ENCODE measurements at regions not wholly inside any gene's neighbourhood (a gene's known extent, or its start where the extent isn't known, plus 50 kb on each side); places are given as distances from the start of the nearest gene placed in this dataset.

DNA sequence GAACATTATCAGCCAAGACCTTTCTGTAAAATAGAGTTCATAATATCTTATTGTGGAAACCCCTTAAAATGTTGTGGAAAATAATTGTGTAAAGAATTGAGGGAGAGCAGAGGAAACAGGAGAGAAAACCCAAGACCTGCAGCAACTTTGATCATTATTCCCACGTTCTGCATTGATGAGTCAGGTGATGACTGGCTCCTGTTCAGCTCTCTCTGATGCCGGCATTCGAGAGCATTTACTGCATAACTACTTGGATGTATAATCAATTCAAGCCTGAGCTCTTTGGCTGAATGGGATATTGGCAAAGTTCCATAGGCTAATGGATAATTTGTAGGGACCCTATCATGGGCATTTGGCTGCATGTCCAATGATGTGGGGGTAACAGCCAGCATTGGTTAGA, 176.3 kb upstream of the ARID2 start:
- DNase-seq: no peak

DNA sequence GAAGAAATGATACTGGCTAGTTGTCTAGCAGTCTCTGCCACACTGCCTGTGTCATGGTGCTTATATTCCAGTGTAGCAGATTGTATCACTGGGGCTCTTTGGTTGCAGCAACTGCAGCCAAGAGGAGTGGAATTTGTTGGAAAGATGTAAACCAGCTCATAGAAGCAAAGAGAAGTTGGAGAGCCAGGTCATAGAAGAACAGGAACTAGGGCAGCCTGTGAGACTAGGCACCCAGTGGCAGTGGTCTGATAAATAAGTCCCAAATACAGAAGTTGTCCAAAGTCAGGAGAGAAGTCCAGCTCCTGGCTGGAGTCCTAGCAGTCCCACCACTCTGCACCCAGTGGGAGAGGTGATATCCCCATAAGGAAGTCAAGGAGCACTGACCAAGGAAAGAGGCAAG, 172.5 kb upstream of the ARID2 start:
- no peak for DNase-seq

DNA sequence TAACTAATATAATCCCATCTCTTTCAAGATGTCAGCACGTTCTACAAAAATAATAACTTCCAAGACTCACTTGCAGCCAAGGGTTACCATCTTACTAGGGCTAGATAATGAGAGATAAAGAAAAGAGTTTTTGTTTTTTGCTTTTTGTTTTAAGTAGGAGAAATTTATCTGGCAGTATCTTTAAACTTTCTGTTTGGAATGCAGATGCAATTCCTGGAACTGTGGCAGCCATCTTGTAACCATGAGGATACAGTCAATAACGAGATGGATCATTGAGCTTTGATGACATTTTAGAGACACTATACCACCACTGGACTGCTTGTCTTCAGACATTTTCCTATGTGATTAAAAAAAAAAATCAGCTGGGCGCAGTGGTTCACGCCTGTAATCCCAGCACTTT, 171.2 kb upstream of the ARID2 start:
- DNase-seq: no peak

DNA sequence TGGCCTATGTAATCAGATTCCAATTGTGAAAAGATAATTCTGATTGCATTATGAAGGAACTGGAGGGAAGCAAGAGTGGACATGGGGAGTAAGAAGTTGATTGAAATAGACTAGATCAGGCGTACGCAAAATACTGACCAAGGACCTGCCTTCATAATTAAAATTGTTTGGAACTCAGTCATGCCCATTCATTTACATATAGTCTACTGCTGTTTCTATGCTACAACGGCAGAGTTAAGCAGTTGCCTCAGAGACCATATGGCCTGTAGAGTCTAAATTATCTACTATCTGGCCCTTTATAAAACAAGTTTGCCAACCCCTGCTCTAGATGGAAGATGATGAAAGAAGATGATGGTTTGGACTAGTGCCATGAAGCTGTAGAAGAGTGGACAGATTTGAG, 170.0 kb upstream of the ARID2 start:
- DNase-seq: no peak

DNA sequence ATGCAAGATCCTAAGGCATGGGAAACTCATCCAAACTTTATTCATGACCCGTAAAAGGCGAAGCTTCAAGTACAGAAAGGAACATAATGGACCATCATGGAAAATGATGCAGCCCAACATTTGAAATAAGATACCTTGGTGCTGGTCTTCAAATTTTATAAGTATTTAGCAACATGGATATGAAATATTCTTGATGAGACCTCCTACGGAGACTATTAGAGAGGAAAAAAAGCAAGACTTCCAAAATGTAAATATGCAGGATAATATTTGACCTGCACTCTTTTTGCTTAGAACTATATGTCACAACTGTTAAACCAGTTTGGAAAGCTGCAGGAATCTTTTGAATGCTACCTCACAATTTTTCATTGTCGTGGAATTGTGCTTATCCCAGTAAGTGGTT, 168.8 kb upstream of the ARID2 start:
- no peak for DNase-seq

DNA sequence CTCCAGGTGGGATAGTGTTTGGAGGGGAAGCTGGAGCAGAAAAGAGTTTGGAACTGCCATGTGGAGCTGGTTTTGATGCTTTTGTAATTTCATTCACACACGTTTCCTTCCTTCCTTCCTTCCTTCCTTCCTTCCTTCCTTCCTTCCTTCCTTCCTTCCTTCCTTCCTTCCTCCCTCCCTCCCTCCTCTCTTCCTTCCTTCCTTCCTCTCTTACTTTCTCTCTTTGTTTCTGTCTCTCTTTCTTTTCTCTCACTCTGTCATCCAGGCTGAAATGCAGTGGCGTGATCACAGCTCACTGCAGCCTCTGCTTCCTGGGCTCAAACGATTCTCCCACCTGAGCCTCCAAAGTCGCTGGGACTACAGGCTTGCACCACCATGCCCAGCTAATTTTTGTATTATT, 168.0 kb upstream of the ARID2 start:
- no peak for DNase-seq

DNA sequence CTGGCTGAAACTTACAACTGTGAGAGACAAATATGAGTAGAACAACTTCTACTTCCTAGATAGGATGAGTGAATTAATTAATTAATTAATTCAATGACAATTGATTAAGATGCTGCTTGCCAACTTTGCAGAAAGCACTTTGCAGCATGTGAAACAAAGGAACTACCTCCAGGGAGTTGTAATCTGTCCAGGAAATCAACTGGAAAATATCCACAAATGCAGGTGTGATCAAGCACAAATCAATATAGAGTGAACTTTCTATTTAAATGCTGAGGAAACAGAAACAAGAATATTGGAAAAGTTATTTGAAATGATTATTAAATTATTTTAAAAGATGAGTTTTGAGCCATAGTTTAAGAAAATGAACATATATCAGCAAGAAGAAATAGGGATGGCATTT, 163.9 kb upstream of the ARID2 start:
- DNase-seq: no peak

DNA sequence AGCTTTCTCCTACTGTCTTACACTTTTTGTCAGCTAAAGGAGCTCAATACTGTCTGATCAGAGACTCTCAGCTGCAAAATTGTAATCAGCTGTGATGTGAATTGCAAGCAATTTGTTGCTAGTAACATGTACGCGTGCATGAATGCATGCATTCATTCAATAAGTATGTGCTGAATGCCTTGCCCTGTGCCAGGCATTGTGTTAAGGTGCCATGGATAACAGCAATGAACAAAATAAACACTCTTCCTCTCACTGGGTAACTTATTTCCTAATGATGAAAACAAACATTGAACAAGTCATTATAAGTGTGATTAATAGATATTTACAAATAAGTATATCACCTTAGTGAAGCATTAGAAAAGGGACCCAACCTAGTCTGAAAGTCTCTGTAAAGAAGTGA, 163.2 kb upstream of the ARID2 start:
- DNase-seq: no peak

DNA sequence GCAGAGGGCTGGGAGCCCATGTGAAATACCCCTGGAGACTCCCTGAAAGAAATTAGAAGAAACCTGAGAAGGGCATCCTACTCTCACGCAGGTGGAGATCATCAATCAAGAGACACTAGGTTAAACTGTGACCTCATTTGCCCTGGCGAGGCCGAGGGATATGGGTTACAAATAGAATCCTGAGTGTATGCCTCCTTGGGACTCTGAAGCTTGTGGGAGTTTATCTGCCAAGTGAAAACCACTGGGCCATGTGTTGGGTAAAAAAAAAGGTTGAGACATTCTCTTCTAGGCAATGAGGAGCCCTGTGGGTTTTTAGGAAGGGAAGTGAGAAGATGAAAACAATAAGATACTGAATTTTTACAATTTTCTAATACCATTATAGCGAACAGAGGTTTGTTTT, 160.7 kb upstream of the ARID2 start:
- no peak for DNase-seq

DNA sequence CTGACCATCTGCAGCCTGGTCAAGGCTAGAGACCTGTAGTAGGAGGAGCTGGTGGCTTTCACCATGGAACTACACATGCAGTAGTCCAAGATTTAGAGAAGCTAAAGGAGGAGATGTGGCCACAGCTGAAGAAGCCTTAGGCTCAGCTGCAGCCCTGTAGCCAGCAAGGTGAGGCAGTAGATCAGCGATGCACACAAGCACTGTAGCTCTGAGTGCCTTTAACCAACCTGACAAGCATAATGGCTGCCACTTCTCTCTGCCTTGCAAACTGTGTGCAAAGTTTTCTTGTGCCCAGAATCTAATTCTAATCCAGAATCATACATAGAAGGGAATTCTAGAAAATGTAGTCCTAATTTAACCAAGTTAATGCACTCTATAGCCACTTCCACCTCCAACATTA, 159.0 kb upstream of the ARID2 start:
- no peak for DNase-seq

DNA sequence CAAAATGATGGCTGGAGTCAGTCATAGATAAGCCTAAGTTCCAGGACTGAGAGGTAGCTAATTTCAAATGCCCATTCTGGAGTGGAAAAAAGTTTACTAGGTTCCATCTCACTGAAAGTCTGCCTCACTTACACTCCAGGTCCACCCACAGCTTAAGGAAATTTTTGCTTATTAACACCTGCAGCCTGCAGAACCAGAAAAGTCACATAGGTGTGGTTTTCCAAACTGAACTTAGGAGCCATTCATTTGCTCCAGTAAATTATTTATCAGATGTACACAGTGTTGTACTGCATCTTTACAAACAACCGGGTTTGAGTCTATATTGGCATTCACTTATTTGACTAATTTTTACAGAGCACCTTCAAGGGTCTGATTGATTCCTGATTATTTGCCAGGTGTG, 157.4 kb upstream of the ARID2 start:
- no peak for DNase-seq

DNA sequence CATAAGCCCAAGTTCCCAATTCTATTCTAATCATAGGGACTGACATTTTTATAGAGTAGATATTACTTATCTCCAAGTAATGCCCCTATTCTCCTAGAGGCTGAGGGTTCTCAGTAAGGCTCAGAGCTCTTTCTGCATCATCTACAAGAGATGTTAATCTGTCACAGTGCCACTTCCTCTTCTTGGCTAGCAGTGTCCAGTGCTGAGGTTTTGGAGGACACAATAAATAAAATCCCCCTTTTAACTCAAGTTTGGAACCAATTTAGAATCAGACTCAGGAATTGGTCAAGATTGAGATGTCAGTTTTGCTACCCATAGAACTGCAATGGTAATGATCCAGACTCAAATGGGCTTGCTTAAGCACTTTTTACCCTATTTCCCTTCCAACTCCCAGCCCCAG, 154.1 kb upstream of the ARID2 start:
- DNase-seq: no peak

DNA sequence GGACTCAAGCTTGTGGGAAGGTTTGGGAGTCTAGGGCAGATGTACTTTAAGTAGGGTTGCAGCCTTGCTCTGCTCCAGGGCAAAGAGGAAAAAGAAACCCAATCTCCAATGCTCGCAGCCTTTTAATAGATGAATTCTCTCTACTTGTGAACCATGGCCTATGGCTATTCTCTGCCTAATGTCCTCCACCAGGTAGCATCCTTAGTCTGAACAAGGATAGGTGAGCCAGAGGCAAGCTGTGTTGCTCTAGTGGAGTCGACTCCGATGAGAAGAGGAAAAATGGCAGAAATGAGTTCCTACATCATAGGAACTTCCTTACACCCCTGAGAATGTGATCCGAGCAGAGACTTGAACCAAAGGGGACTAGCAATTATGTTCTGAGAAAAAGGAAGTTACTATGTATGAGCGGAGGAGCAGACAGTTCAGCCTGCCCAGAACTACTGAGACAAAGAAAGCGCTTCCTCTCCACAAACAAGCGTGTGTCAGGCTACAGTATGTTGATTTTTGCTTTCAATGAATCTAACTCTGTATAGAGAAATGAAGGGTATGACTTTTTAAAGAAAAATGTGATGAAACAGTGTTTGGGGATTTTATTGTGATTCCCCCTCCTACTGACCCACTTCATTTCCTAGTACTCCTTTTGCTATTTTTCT, 153.6 kb upstream of the ARID2 start:
- DNase-seq: no peak

DNA sequence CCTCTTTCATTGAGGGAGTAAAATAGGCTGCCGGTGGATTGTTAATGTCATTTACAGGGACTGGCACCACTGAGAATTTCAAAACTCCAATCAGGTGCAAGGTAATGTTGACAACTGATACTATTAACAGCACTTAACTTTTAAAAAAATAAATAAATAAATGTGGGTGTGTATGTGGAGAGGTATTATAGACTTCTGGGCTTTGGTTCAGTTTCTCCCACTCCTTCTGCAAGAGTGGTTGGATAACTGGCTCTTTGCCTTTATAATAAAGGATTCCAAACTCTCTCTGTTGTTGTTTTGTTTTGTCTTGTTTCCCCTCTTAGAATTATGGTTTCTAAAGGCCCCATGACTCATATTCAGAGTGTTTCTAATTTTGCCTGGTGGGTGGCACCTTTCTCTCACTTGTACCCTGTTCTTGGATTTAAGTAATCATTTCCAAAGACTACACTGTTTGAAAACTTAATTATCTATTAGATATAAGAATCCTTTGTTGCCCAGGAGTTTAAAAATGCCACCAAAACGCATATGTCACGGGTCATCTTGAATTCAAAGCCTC, 151.6 kb upstream of the ARID2 start:
- DNase-seq: no peak

DNA sequence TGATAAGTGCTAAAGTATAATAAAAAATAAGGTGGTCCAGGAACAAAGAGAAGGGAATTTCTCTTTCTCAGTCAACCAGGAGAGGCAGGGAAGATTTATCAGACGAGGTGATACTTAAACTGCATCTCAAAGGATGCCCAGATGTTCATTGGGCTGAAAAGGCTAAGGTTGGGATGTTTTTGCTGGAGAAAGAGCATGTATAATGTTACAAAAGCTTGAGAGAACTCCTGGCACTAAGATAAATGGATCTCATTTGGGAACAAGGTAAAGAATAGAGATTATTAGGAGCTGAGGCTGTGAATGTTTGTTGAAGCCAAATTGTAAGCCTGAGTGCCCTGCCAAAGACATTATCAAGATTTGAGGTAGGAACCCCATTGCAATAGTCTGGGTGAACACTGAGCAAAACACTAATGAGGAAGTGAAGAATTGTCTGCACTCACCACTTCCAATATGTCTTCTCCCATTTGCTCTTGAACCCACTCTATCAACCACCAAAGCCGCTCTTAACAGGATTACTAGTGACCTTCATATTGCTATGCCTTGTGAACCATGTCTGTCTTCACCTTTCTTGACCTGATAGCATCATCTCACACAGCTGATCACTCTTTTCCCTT, 149.0 kb upstream of the ARID2 start:
- DNase-seq: no peak

DNA sequence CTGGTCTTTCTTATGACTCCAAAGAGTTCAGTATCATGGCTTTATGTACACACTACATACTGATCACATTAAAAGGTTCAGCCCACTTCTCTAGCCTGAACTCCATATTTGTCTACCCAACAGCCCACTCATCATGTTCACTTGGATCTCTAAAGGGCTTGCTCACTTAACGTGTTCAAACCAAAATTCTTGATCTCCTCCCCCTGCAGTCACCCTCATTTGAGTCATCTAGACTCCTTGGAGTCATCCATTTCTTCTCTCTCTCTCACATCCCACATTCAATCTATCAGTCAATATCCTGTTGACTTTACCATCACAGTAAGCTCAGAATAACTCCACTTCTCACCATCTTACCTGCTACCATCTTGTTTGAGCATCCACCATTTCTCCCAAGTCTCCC, 148.4 kb upstream of the ARID2 start:
- DNase-seq: no peak

DNA sequence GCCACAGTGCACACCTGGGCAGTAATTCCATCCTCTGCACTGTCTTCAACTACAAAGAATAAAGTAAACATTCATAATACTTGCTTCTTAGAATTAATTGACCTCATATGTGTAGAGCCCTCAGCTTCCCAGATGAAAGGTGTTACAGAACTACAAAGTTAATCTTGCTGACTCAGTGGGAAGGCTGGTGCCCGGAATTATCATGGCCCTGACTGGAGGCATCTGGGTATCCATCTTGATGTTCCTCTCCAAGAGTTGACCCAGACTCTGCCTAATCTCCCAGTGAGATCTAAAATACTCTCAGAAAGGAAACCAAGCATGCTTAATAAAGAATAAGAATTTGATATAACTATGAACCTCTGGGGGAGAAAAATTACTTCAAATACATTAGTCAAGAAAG, 147.0 kb upstream of the ARID2 start:
- DNase-seq: no peak

DNA sequence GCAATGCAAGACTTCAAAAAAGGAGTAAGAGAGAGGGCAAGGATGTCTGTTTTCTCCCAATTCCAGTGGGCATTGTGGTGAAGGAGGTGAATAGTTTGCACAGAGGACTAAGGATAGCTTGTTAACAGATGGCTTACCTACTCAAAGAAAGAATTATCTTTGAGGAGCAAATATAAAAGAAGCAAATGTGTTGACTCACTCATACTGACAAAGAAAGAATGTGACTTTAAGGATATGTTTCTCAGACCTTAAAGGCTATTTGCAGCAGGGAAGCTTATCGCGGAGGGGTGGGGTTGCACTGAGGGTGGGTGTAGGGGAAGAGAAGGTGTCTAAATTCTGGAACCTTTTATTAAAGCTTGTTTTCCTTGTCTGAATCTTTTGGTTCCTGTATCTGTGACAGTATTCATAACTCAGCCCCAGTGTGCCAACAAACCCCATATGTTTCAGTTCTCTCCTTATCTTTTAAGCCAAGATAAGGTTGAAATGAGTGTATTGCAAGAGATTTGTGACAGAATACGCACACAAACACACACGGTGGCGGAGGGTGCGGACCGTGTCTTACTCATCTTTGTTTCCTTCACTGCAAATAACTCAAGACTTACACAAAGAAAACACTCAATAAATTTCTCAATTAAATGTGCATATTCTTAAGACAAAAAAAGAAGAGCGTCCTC, 146.4 kb upstream of the ARID2 start:
- DNase-seq: no peak

DNA sequence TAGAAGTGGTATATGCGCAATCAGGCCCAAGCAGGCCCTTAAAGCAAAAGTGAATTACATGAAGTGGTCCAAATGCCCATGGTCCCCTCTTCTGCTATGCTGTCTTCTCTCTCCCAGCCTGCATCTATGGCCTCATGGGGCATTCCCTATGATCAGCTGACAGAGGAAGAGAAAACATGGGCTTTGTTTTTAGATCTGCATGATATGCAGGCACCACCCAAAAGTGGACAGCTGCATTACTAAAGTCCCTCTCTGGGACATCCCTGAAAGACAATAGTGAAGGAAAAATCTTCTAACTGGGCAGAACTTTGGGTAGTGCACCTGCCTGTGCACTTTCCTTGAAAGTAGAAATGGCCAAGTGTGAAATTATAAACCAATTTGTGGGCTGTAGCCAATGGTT, 145.2 kb upstream of the ARID2 start:
- DNase-seq: no peak

DNA sequence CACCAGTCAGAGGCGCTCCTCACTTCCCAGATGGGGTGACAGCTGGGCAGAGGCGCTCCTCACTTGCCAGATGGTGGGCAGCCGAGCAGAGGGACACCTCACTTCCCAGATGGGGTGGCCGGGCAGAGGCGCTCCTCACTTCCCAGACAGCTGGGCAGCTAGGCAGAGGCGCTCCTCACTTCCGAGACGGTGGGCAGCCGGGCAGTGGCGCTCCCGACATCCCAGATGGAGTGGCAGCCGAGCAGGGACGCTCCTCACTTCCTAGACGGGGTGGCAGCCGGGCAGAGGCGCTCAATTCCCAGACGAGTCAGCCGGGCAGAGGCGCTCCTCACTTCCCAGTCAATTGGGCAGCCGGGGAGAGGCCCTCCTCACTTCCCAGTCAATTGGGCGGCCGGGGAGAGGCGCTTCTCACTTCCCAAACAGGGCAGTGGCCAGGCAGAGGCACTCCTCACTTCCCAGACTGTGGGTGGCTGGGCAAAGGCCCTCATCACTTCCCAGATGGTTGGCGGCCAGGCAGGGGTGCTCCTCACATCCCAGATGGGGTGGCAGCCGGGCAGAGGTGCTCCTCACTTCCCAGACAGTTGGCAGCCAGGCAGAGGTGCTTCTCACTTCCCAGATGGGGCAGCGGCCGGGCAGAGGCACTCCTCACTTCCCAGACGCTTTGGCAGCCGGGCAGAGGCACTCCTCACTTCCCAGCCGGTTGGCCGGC, 143.8 kb upstream of the ARID2 start:
- DNase-seq: no peak

DNA sequence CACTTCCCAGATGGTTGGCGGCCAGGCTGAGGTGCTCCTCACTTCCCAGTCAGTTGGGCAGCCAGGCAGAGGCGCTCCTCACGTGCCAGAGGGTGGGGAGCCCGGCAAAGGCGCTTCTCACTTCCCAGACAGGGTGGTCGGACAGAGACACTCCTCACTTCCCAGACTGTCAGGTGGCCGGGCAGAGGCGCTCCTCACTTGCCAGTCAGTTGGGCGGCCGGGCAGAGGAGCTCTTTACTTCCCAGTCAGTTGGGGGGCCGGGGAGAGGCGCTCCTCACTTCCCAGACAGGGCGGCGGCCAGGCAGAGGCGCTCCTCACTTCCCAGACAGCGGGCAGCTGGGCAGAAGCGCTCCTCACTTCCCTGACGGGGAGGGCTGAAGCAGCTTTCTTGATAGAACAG, 143.0 kb upstream of the ARID2 start:
- DNase-seq: no peak

DNA sequence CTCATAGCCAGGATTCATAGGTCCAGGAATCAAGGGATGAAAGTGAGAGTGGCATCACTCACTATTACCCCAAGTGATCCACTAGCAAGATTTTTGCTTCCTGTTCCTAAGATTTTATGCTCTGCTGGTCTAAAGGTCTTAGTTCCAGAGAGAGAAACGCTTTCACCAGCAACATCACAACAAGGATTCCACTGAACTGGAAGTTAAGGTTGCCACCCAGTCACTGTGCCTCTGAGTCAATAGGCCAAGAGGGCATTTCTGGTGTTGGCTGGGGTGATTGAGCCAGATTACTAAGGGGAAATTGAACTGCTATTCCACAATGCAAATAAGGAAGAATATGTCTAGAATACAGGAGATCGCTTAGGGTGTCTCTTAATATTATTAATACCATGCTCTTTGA, 142.5 kb upstream of the ARID2 start:
- no peak for DNase-seq

DNA sequence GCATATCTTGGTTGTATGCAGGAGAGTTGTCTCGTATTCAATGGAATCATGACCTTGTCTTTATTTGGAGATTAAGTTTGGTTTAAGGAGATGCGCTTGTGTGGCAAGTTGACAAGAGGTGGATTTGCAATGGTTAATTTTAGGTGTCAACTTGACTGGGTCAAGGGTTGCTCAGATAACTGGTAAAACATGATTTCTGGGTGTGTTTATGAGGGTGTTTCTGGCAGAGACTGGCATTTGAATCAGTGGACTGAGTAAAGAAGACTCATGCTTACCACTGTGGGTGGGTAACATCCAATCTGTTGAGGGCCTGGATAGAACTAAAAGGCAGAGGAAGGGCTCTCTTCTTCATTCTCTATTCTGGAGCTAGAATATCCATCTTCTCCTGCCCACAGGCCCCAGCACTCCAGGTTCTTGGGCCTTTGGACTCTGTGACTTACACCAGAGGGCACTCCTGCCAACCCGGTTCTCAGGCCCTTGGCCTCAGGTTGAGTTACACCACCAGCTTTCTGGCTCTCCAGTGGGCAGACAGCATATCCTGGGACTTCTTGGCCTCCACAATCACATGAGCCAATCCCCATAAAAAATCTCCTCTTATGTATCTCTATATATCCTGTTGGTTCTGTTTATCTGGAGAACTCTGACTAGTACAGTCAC, 141.5 kb upstream of the ARID2 start:
- no peak for DNase-seq
